ENCODE measurements at regions not wholly inside any gene's neighbourhood (a gene's known extent, or its start where the extent isn't known, plus 50 kb on each side); places are given as distances from the start of the nearest gene placed in this dataset.
A peak's percentile ranks its signal among the peaks of the same experiment; 100 is the strongest.

DNA sequence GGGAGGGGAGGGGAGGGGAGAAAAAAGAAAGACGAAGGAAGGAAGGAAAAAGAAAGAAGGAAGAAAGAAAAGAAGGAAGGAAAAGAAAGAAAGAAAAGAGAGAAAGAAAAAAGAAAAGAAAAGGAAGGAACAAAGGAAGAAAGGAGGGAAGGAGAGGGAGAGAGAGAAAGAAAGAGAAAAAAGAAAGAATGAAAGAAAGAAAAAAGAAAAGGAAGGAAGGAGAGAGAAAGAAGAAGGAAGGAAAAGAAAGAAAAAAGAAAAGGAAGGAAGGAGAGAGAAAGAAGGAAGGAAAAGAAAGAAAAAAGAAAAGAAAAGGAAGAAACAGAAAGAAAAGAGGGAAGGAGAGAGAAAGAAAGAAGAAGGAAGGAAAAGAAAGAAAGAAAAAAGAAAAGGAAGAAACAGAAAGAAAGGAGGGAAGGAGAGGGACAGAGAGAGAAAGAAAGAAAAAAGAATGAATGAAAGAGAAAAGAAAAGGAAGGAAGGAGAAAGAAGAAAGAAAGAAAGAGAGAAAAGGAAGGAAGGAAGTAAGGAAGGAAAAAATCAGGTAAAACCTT, 225.3 kb downstream of the TPBG start:
- no peaks in the 10 kb centered on the region for H3K27me3 Mint-ChIP-seq (ENCODE audit: low read depth, unreplicated experiment)
- no peak overlapping the region for H3K4me3 Mint-ChIP-seq (ENCODE audit: unreplicated experiment)
- no peak overlapping the region for H3K9ac ChIP-seq (ENCODE audit: low read length)
- no peak overlapping the region for H2AFZ ChIP-seq (ENCODE audit: low read depth, low read length)
- peaks cover 10% of the 10 kb centered on the region for H3K4me1 ChIP-seq (ENCODE audit: insufficient read depth, low read length)
- H3K4me2 ChIP-seq (ENCODE audit: low read length): no peak overlapping the region
- H3K27me3 ChIP-seq (ENCODE audit: insufficient read depth, low read length): peaks cover 3% of the 10 kb centered on the region
- no peaks in the 10 kb centered on the region for H3K36me3 Mint-ChIP-seq (ENCODE audit: low read depth, unreplicated experiment)
- H3K4me1 Mint-ChIP-seq (ENCODE audit: low read depth, unreplicated experiment): peaks cover 18% of the 10 kb centered on the region
- no peaks in the 10 kb centered on the region for H4K20me1 ChIP-seq (ENCODE audit: insufficient read depth, low read length)
- H3K9me3 Mint-ChIP-seq (ENCODE audit: unreplicated experiment): no peaks in the 10 kb centered on the region
- H3K27ac Mint-ChIP-seq (ENCODE audit: unreplicated experiment): peak overlapping the region; percentile 10
- DNase-seq (ENCODE audit: low read depth): no peak
- no peak for FAIRE-seq
- no peak overlapping the region for H3K27ac ChIP-seq (ENCODE audit: low read depth, low read length)
- TF ChIP-seq, protein P1, sequence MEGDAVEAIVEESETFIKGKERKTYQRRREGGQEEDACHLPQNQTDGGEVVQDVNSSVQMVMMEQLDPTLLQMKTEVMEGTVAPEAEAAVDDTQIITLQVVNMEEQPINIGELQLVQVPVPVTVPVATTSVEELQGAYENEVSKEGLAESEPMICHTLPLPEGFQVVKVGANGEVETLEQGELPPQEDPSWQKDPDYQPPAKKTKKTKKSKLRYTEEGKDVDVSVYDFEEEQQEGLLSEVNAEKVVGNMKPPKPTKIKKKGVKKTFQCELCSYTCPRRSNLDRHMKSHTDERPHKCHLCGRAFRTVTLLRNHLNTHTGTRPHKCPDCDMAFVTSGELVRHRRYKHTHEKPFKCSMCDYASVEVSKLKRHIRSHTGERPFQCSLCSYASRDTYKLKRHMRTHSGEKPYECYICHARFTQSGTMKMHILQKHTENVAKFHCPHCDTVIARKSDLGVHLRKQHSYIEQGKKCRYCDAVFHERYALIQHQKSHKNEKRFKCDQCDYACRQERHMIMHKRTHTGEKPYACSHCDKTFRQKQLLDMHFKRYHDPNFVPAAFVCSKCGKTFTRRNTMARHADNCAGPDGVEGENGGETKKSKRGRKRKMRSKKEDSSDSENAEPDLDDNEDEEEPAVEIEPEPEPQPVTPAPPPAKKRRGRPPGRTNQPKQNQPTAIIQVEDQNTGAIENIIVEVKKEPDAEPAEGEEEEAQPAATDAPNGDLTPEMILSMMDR (IDR thresholded peaks at IDR 0.05; ENCODE audit: insufficient read depth, low read depth, low read length): no peak
- no peak for TF ChIP-seq EZH2 (IDR thresholded peaks at IDR 0.05; ENCODE audit: insufficient read depth, low read length)
- H3K36me3 ChIP-seq (ENCODE audit: insufficient read depth, low read length): no peaks in the 10 kb centered on the region
- H3K79me2 ChIP-seq (ENCODE audit: insufficient read depth, low read length): no peaks in the 10 kb centered on the region
- H3K9me3 ChIP-seq (ENCODE audit: insufficient read depth, low read depth, low read length): peaks cover 4% of the 10 kb centered on the region
- no peak overlapping the region for H3K4me3 ChIP-seq (ENCODE audit: insufficient read depth, low read depth, low read length)

DNA sequence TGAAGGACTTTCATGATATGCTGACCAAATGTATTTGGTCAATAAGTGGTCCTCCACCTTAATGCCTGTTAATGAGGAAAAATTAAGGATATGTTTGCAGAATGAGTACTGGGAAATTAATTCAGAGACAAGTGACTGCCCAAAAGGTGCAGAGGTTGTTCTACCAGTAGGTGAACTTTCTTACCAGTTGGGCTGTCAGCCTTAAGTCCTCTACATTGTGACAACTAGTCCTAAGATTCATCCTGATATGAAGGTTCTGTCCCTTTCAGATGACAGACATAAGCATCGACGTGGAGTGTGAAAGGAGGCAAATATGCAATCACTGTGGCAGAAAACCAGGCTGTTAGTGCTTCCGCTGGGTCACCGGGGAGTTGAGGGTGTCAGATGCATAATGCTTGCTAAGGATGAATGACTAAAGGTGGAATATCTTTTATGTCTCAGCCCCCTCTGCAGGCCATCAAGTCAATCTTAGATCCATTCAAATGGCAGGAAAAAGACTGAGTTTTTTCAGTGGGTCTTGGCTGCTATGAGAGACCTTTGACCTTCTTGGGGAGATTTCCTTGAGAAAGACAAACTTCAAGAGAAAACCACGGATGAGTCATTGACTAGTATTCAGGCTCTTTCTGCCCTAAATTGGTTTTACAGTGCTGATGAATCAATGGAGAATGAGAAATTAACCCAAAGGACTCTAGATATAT, 226.0 kb downstream of the TPBG start:
- Mint-ChIP-seq H3K4me1 (ENCODE audit: low read depth, unreplicated experiment) (peaks cover 18% of the 10 kb centered on the region), H3K36me3 (ENCODE audit: low read depth, unreplicated experiment) (no peaks in the 10 kb centered on the region), H3K27me3 (ENCODE audit: low read depth, unreplicated experiment) (no peaks in the 10 kb centered on the region), H3K27ac (ENCODE audit: unreplicated experiment) (peak overlapping the region; percentile 90), H3K9me3 (ENCODE audit: unreplicated experiment) (no peaks in the 10 kb centered on the region), H3K4me3 (ENCODE audit: unreplicated experiment) (no peak overlapping the region)
- Histone ChIP-seq H3K9ac (ENCODE audit: low read length) (no peak overlapping the region), H3K36me3 (ENCODE audit: insufficient read depth, low read length) (no peaks in the 10 kb centered on the region), H3K4me3 (ENCODE audit: insufficient read depth, low read depth, low read length) (no peak overlapping the region), H2AFZ (ENCODE audit: low read depth, low read length) (no peak overlapping the region), H4K20me1 (ENCODE audit: insufficient read depth, low read length) (no peaks in the 10 kb centered on the region), H3K79me2 (ENCODE audit: insufficient read depth, low read length) (no peaks in the 10 kb centered on the region), H3K27ac (ENCODE audit: low read depth, low read length) (no peak overlapping the region), H3K4me2 (ENCODE audit: low read length) (peak overlapping the region; percentile 45), H3K9me3 (ENCODE audit: insufficient read depth, low read depth, low read length) (no peaks in the 10 kb centered on the region), H3K4me1 (ENCODE audit: insufficient read depth, low read length) (peaks cover 10% of the 10 kb centered on the region), H3K27me3 (ENCODE audit: insufficient read depth, low read length) (peaks cover 3% of the 10 kb centered on the region)
- FAIRE-seq (peak; percentile 82), DNase-seq (ENCODE audit: low read depth) (peak; percentile 93)
- TF ChIP-seq, protein P1 (IDR thresholded peaks at IDR 0.05; ENCODE audit: insufficient read depth, low read depth, low read length): peak; percentile 13
- TF ChIP-seq EZH2 (IDR thresholded peaks at IDR 0.05; ENCODE audit: insufficient read depth, low read length): no peak

DNA sequence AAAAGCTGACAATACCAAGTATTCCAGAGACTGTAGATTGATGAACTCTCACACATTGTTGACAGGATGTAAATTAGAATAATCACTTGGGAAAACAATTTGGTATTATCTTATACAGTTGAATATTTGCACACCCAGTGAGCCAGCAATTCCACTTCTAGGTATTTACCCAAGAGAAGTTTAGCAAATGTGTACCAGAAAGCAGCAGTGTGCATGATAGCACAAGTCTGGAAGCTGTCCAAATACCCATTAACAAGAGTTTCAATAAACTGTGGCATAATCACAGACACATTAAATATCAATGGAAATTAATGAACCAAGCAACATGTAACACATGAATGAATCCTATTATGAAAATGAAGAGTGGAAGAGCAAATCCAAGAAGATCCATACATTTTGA, 233.6 kb downstream of the TPBG start:
- Histone ChIP-seq H4K20me1 (ENCODE audit: insufficient read depth, low read length) (no peaks in the 10 kb centered on the region), H3K27ac (ENCODE audit: low read depth, low read length) (no peak overlapping the region), H3K4me1 (ENCODE audit: insufficient read depth, low read length) (no peaks in the 10 kb centered on the region), H3K9ac (ENCODE audit: low read length) (no peak overlapping the region), H3K79me2 (ENCODE audit: insufficient read depth, low read length) (no peaks in the 10 kb centered on the region), H3K36me3 (ENCODE audit: insufficient read depth, low read length) (no peaks in the 10 kb centered on the region), H3K9me3 (ENCODE audit: insufficient read depth, low read depth, low read length) (no peaks in the 10 kb centered on the region), H3K4me2 (ENCODE audit: low read length) (no peak overlapping the region), H2AFZ (ENCODE audit: low read depth, low read length) (no peak overlapping the region), H3K27me3 (ENCODE audit: insufficient read depth, low read length) (no peaks in the 10 kb centered on the region), H3K4me3 (ENCODE audit: insufficient read depth, low read depth, low read length) (no peak overlapping the region)
- Mint-ChIP-seq H3K9me3 (ENCODE audit: unreplicated experiment) (no peaks in the 10 kb centered on the region), H3K27ac (ENCODE audit: unreplicated experiment) (no peak overlapping the region), H3K36me3 (ENCODE audit: low read depth, unreplicated experiment) (no peaks in the 10 kb centered on the region), H3K27me3 (ENCODE audit: low read depth, unreplicated experiment) (peaks cover 3% of the 10 kb centered on the region), H3K4me1 (ENCODE audit: low read depth, unreplicated experiment) (no peaks in the 10 kb centered on the region), H3K4me3 (ENCODE audit: unreplicated experiment) (no peak overlapping the region)
- FAIRE-seq: no peak
- no peak for DNase-seq (ENCODE audit: low read depth)
- TF ChIP-seq EZH2 (IDR thresholded peaks at IDR 0.05; ENCODE audit: insufficient read depth, low read length): no peak
- TF ChIP-seq, protein P1 (IDR thresholded peaks at IDR 0.05; ENCODE audit: insufficient read depth, low read depth, low read length): no peak
